HepG2 (cell line): ENCODE measurements at regions not wholly inside any gene's neighbourhood (a gene's known extent, or its start where the extent isn't known, plus 50 kb on each side); places are given as distances from the start of the nearest gene placed in this dataset.

Experiments
- ARNT2 ChIP-seq: sonication (generic); formaldehyde crosslinking; IDR thresholded peaks from 2 replicates; pipeline ENCODE4 v1.8.0; 2022; ENCODE audit warnings: mild to moderate bottlenecking, low read depth, missing genetic modification reagents, moderate library complexity
- E2F1 ChIP-seq: sonication (generic); formaldehyde crosslinking; IDR thresholded peaks from 2 replicates; pipeline ENCODE4 v1.5.0; 2020; ENCODE audit warnings: missing genetic modification reagents
- ELF1 ChIP-seq: sonication (generic); formaldehyde crosslinking; IDR thresholded peaks from 2 replicates; pipeline ENCODE4 v1.4.0; 2020; ENCODE audit warnings: missing genetic modification reagents
- EZH2 ChIP-seq: conservative IDR thresholded peaks from 2 replicates; pipeline ENCODE4 v1.6.1; 2012; ENCODE audit warnings: mild to moderate bottlenecking, low read depth, low read length, moderate library complexity
- FOXK2 ChIP-seq: fragments of 450-650 bp; IDR thresholded peaks from 2 replicates; pipeline ENCODE4 v1.6.1; 2016
- IRX3 ChIP-seq: sonication (generic); formaldehyde crosslinking; IDR thresholded peaks from 2 replicates; pipeline ENCODE4 v1.8.1; 2023; ENCODE audit warnings: mild to moderate bottlenecking, low read depth, missing genetic modification reagents, borderline replicate concordance
- RERE ChIP-seq: IDR thresholded peaks from 2 replicates; pipeline ENCODE4 v1.6.1; 2016; ENCODE audit warnings: low read depth, missing genetic modification reagents, missing compliant biosample characterization
- RXRB ChIP-seq: IDR thresholded peaks from 2 replicates; pipeline ENCODE4 v1.6.1; 2016; ENCODE audit warnings: borderline replicate concordance, missing genetic modification reagents, missing compliant biosample characterization
- ZBTB26 ChIP-seq: IDR thresholded peaks from 2 replicates; pipeline ENCODE4 v1.6.1; 2016; ENCODE audit warnings: missing compliant biosample characterization, missing genetic modification reagents, borderline replicate concordance
- ZNF160 ChIP-seq: sonication (generic); formaldehyde crosslinking; IDR thresholded peaks from 2 replicates; pipeline ENCODE4 v1.8.0; 2022; ENCODE audit warnings: mild to moderate bottlenecking, inconsistent platforms, missing genetic modification reagents
- ZNF30 ChIP-seq: sonication (generic); formaldehyde crosslinking; IDR thresholded peaks from 2 replicates; pipeline ENCODE4 v1.5.0; 2020; ENCODE audit warnings: mild to moderate bottlenecking, missing genetic modification reagents
- ZNF816 ChIP-seq: sonication (generic); formaldehyde crosslinking; IDR thresholded peaks from 2 replicates; pipeline ENCODE4 v1.8.0; 2022; ENCODE audit warnings: missing genetic modification reagents, mild to moderate bottlenecking, borderline replicate concordance
- TF ChIP-seq, protein P1 (sequence below): IDR thresholded peaks from 2 replicates; pipeline ENCODE4 v1.6.1; 2012; ENCODE audit warnings: inconsistent platforms

DNA sequence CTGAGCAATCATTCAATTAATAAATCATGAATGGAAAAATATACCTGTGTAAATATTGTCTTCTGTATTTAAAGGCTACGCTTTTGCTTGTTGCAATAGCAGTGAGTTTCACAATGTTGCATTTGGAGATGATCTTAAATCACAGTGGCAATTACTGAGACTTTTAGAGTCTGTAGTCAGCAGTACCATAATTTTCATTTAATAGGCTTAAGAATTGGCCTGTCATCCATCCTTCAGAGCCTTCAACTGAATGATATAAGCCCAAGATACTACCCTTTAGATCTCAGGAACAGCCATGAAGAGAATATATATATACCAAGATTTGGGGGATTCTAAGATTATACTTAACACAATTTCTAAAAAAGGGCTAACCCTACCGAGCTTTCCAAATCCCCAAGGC, 458.1 kb downstream of the GBE1 start:
- TF ChIP-seq EZH2 (no peak), RXRB (CRISPR knock-in tag) (no peak), ZNF816 (CRISPR knock-in tag) (no peak), ARNT2 (CRISPR knock-in tag) (no peak), ZNF160 (CRISPR knock-in tag) (no peak), FOXK2 (no peak), IRX3 (no peak), ZBTB26 (CRISPR knock-in tag) (no peak), RERE (CRISPR knock-in tag) (no peak), ZNF30 (CRISPR knock-in tag) (no peak), ELF1 (CRISPR knock-in tag) (no peak), E2F1 (no peak)
- TF ChIP-seq, protein P1, sequence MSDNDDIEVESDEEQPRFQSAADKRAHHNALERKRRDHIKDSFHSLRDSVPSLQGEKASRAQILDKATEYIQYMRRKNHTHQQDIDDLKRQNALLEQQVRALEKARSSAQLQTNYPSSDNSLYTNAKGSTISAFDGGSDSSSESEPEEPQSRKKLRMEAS, result no peak
